ENCODE measurements at regions not wholly inside any gene's neighbourhood (a gene's known extent, or its start where the extent isn't known, plus 50 kb on each side); places are given as distances from the start of the nearest gene placed in this dataset.

DNA sequence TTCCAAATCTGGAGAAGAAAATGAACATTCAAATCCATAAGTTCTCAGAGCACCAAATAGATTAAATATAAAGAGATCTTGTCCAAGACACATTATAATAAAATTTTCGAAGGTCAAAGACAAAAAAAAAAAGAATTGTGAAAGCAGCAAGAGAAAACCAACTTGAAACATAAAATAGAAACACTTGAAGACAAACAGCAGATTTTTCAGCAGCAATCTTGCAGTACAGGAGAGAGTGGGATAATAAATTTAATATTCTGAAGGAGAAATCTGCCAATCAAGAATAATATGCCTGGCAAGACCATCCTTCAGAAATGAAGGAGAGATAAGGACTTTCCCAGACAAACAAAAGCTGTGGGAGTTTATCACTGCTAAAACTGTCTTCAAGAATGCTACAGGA, 150.5 kb upstream of the COL8A1 start:
- DNase-seq (ENCODE audit: low read depth, low spot score): no peak
- ChIA-PET CTCF (interaction anchor here (10.2 kb wide), 1 partner anchor 12 kb away, joined by 130 read pairs; no protein-coding TSS in a partner anchor), POLR2A (no interaction called here)
- TF ChIP-seq, protein P1, sequence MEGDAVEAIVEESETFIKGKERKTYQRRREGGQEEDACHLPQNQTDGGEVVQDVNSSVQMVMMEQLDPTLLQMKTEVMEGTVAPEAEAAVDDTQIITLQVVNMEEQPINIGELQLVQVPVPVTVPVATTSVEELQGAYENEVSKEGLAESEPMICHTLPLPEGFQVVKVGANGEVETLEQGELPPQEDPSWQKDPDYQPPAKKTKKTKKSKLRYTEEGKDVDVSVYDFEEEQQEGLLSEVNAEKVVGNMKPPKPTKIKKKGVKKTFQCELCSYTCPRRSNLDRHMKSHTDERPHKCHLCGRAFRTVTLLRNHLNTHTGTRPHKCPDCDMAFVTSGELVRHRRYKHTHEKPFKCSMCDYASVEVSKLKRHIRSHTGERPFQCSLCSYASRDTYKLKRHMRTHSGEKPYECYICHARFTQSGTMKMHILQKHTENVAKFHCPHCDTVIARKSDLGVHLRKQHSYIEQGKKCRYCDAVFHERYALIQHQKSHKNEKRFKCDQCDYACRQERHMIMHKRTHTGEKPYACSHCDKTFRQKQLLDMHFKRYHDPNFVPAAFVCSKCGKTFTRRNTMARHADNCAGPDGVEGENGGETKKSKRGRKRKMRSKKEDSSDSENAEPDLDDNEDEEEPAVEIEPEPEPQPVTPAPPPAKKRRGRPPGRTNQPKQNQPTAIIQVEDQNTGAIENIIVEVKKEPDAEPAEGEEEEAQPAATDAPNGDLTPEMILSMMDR (IDR thresholded peaks at IDR 0.05; ENCODE audit: insufficient read depth, low read length, missing control alignments): no peak
- no peak overlapping the region for H3K4me3 ChIP-seq (ENCODE audit: low read depth, low read length)

DNA sequence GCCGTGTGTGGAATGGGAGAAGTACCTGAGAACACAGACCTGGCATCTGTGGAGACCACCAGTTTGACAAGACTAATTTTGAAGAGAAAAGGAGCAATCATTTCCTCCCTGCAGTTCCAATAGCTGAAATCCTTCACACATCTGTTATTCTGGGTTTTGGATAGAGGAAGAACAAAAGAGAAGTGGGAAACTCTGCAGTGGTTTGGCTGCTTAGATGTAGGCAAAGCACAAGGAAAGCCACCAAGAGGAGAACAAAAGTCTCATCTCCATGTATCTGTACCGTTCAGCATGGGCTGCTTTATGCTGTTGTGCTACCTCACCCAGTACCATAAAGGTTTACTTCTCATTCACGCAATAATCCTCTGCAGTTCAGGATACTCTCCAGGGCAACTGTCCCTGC, 153.1 kb upstream of the COL8A1 start:
- TF ChIP-seq, protein P1 (IDR thresholded peaks at IDR 0.05; ENCODE audit: insufficient read depth, low read length, missing control alignments): no peak
- ChIA-PET CTCF (interaction anchor here (0.6 to 10.2 kb wide), 2 partner anchors 15 to 462 kb away, joined by 3 to 130 read pairs; no protein-coding TSS in a partner anchor), POLR2A (interaction anchor here (0.7 to 1.0 kb wide), 2 partner anchors 12 to 13 kb away, joined by 3 read pairs; no protein-coding TSS in a partner anchor)
- H3K4me3 ChIP-seq (ENCODE audit: low read depth, low read length): no peak overlapping the region
- DNase-seq (ENCODE audit: low read depth, low spot score): no peak

DNA sequence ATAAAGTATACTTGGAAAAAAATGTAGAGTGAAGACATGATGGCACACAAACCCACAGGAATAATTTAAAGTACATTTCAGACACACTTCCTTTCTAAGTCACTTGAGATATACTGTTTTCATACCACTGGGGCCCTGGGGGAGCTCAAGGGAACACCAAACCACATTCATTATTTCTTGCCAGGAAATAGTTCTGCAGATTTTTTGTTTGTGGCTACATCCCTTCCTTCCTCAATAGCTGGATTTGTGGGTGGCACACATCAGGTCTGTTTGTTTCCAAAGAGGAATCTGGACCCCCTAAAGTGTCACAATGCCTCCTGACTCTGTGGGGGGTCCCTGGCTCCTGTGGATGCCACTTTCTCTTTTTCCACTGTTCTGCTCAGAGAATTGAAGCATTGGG, 153.5 kb upstream of the COL8A1 start:
- TF ChIP-seq, protein P1 (IDR thresholded peaks at IDR 0.05; ENCODE audit: insufficient read depth, low read length, missing control alignments): no peak
- H3K4me3 ChIP-seq (ENCODE audit: low read depth, low read length): no peak overlapping the region
- ChIA-PET CTCF (interaction anchor here (1.0 to 10.2 kb wide), 3 partner anchors 11 to 15 kb away, joined by 5 to 130 read pairs (median 5); no protein-coding TSS in a partner anchor), POLR2A (interaction anchor here (0.7 to 1.0 kb wide), 2 partner anchors 11 to 14 kb away, joined by 3 read pairs; no protein-coding TSS in a partner anchor)
- DNase-seq (ENCODE audit: low read depth, low spot score): no peak

DNA sequence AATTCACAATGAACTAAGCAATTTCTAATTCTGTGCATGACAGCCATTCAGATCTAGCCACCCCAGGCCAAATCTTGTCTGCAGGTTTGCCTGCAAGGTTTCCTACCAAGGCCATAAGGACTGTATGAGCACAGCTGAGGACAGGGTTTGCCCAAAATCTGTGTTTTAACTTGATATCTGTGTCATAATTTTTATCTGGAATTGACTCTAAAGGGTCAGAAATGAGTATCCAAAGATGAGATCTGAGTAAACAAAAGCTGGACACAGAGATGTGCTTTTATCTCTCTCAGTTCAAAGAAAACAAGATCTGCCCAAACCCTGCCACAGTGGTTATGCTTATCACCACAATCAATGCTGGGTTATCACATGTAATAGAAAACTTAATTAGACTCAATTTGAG, 154.6 kb upstream of the COL8A1 start:
- no peak overlapping the region for H3K4me3 ChIP-seq (ENCODE audit: low read depth, low read length)
- CTCF ChIA-PET: interaction anchor here (1.0 to 10.2 kb wide), 3 partner anchors 10 to 16 kb away, joined by 5 to 130 read pairs (median 5); no protein-coding TSS in a partner anchor
- TF ChIP-seq, protein P1 (IDR thresholded peaks at IDR 0.05; ENCODE audit: insufficient read depth, low read length, missing control alignments): no peak
- POLR2A ChIA-PET: no interaction called here
- no peak for DNase-seq (ENCODE audit: low read depth, low spot score)

DNA sequence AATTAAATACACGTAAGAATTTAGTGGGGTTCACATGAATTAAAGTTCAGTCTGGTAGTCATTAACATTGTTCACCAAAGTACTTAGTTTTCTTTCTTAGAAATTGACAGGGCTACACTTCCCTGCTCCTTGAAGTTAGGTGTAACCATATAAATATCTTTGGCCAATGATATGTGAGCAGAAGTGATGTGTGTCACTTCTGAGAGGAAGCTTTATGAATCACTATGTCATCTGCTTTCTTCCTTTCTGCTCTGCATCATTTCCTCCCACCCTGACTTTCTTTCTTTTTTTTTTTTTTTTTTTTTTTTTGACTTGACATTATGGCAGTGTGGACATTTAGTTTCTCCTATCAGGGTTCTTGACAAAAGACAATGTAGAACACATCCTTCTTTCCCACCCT, 156.2 kb upstream of the COL8A1 start:
- CTCF ChIA-PET: interaction anchor here (10.2 kb wide), 1 partner anchor 18 kb away, joined by 130 read pairs; no protein-coding TSS in a partner anchor
- POLR2A ChIA-PET: no interaction called here
- H3K4me3 ChIP-seq (ENCODE audit: low read depth, low read length): no peak overlapping the region
- TF ChIP-seq, protein P1 (IDR thresholded peaks at IDR 0.05; ENCODE audit: insufficient read depth, low read length, missing control alignments): no peak
- DNase-seq (ENCODE audit: low read depth, low spot score): no peak

DNA sequence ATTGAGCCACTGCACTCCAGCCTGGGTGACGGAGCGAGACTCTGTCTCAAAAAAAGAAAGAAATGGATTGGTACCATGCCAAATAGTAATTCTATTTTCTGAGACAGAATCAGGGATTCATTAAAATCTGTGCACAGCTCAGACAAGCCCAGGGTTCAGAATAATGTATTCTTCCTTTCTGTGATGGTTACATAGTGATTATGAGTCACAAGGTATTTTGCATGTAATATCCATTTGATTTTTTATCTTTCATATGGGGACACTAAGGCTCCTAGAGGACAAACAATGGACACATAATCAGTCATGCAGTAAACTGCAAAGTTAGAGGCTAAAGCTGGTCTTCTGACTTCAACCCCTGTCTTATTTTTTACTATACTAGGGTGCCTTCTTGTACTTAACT, 156.8 kb upstream of the COL8A1 start:
- ChIA-PET CTCF (interaction anchor here (10.2 kb wide), 1 partner anchor 19 kb away, joined by 130 read pairs; no protein-coding TSS in a partner anchor), POLR2A (no interaction called here)
- H3K4me3 ChIP-seq (ENCODE audit: low read depth, low read length): no peak overlapping the region
- TF ChIP-seq, protein P1 (IDR thresholded peaks at IDR 0.05; ENCODE audit: insufficient read depth, low read length, missing control alignments): no peak
- no peak for DNase-seq (ENCODE audit: low read depth, low spot score)

Data from AG04449 (cell line).